KMS-11 (cell line): ENCODE measurements at regions not wholly inside any gene's neighbourhood (a gene's known extent, or its start where the extent isn't known, plus 50 kb on each side); places are given as distances from the start of the nearest gene placed in this dataset.

Experiments used
- H2AFZ ChIP-seq: fragments of 200-600 bp; sonication (generic); 2 replicates; pipeline ENCODE4 v1.6.1; 2016; ENCODE audit warnings: antibody characterized with exemption, mixed run types, low read depth
- H3K27ac ChIP-seq: fragments of 200-600 bp; sonication (generic); 2 replicates; pipeline ENCODE4 v1.6.1; 2016; ENCODE audit warnings: mild to moderate bottlenecking, mixed run types
- H3K27me3 ChIP-seq: fragments of 200-600 bp; sonication (generic); 2 replicates; pipeline ENCODE4 v1.6.1; 2017; ENCODE audit warnings: mild to moderate bottlenecking, low read depth, mixed run types, moderate library complexity; ENCODE audit not compliant: insufficient read depth
- H3K36me3 ChIP-seq: fragments of 200-600 bp; sonication (generic); 2 replicates; pipeline ENCODE4 v1.6.1; 2017; ENCODE audit warnings: mild to moderate bottlenecking, mixed run types; ENCODE audit not compliant: insufficient read depth
- H3K4me1 ChIP-seq: fragments of 200-600 bp; sonication (generic); 2 replicates; pipeline ENCODE4 v1.6.1; 2016; ENCODE audit warnings: mild to moderate bottlenecking, low read depth, mixed run types; ENCODE audit not compliant: poor library complexity, severe bottlenecking
- H3K4me2 ChIP-seq: fragments of 200-600 bp; sonication (generic); 2 replicates; pipeline ENCODE4 v1.7.0; 2016; ENCODE audit warnings: mild to moderate bottlenecking, mixed run types
- H3K4me3 ChIP-seq: fragments of 200-600 bp; sonication (generic); IDR thresholded peaks from 2 replicates; pipeline ENCODE4 v1.6.1; 2017; ENCODE audit warnings: low read depth, low read length, mixed read lengths; ENCODE audit not compliant: insufficient read depth
- H3K79me2 ChIP-seq: fragments of 200-600 bp; sonication (generic); 2 replicates; pipeline ENCODE4 v1.6.1; 2016; ENCODE audit warnings: low read depth, mixed run types; ENCODE audit not compliant: insufficient read depth
- H3K9ac ChIP-seq: fragments of 200-600 bp; sonication (generic); 2 replicates; pipeline ENCODE4 v1.6.1; 2016; ENCODE audit warnings: mild to moderate bottlenecking, mixed run types
- H4K20me1 ChIP-seq: fragments of 200-600 bp; sonication (generic); 2 replicates; pipeline ENCODE4 v1.6.1; 2016; ENCODE audit warnings: mild to moderate bottlenecking, mixed run types; ENCODE audit not compliant: insufficient read depth
- CTCF ChIP-seq: fragments of 200-600 bp; sonication (generic); conservative IDR thresholded peaks from 2 replicates; pipeline ENCODE4 v1.6.1; 2017; ENCODE audit warnings: low read depth, mild to moderate bottlenecking, antibody characterized with exemption, low read length, moderate library complexity, mixed read lengths

GRCh38 chr11:70820712-70821111 is 422.4 kb downstream of the CTTN start:
- no peaks in the 10 kb centered on the region for H3K4me1 ChIP-seq
- H2AFZ ChIP-seq, result no peak overlapping the region
- no peak overlapping the region for H3K4me2 ChIP-seq
- no peaks in the 10 kb centered on the region for H3K79me2 ChIP-seq
- H3K4me3 ChIP-seq, result no peak overlapping the region
- no peaks in the 10 kb centered on the region for H3K27me3 ChIP-seq
- TF ChIP-seq CTCF, result no peak
- H3K27ac ChIP-seq, result no peak overlapping the region
- no peak overlapping the region for H3K9ac ChIP-seq
- no peaks in the 10 kb centered on the region for H3K36me3 ChIP-seq
- H4K20me1 ChIP-seq, result no peaks in the 10 kb centered on the region

- Histone ChIP-seq H3K4me2 (no peak overlapping the region), H3K79me2 (no peaks in the 10 kb centered on the region), H3K27me3 (no peaks in the 10 kb centered on the region), H4K20me1 (no peaks in the 10 kb centered on the region), H2AFZ (no peak overlapping the region), H3K27ac (no peak overlapping the region), H3K4me1 (no peaks in the 10 kb centered on the region), H3K36me3 (no peaks in the 10 kb centered on the region), H3K9ac (no peak overlapping the region), H3K4me3 (no peak overlapping the region)
- no peak for TF ChIP-seq CTCF
Observed at GRCh38 chr11:70823771-70824170, 425.4 kb downstream of the CTTN start.

- H3K27ac ChIP-seq, result no peak overlapping the region
- no peaks in the 10 kb centered on the region for H3K4me1 ChIP-seq
- no peaks in the 10 kb centered on the region for H3K36me3 ChIP-seq
- no peak overlapping the region for H3K4me3 ChIP-seq
- TF ChIP-seq CTCF, result no peak
- H3K79me2 ChIP-seq, result no peaks in the 10 kb centered on the region
- H2AFZ ChIP-seq, result no peak overlapping the region
- no peaks in the 10 kb centered on the region for H4K20me1 ChIP-seq
- H3K4me2 ChIP-seq, result no peak overlapping the region
- no peaks in the 10 kb centered on the region for H3K27me3 ChIP-seq
- H3K9ac ChIP-seq, result no peak overlapping the region
Observed at GRCh38 chr11:70824605-70825245, 426.4 kb downstream of the CTTN start.

GRCh38 chr11:70825893-70826540 is 426.4 kb downstream of the SHANK2 start:
- Histone ChIP-seq H2AFZ (no peak overlapping the region), H3K36me3 (no peaks in the 10 kb centered on the region), H4K20me1 (no peaks in the 10 kb centered on the region), H3K4me2 (no peak overlapping the region), H3K4me3 (no peak overlapping the region), H3K9ac (no peak overlapping the region), H3K4me1 (no peaks in the 10 kb centered on the region), H3K27me3 (peaks cover 4% of the 10 kb centered on the region; the same call in 1 of the 2 replicates), H3K79me2 (no peaks in the 10 kb centered on the region), H3K27ac (no peak overlapping the region)
- no peak for TF ChIP-seq CTCF
